HepG2 (cell line): ENCODE measurements at regions not wholly inside any gene's neighbourhood (a gene's known extent, or its start where the extent isn't known, plus 50 kb on each side); places are given as distances from the start of the nearest gene placed in this dataset.

Experiments
- AKAP8 ChIP-seq: sonication (generic); formaldehyde crosslinking; IDR thresholded peaks from 2 replicates; pipeline ENCODE4 v1.5.1; 2020; ENCODE audit warnings: mild to moderate bottlenecking, missing genetic modification reagents
- ARNT2 ChIP-seq: sonication (generic); formaldehyde crosslinking; IDR thresholded peaks from 2 replicates; pipeline ENCODE4 v1.8.0; 2022; ENCODE audit warnings: mild to moderate bottlenecking, low read depth, missing genetic modification reagents, moderate library complexity
- ETV6 ChIP-seq: sonication (generic); formaldehyde crosslinking; conservative IDR thresholded peaks from 2 replicates; pipeline ENCODE4 v1.4.0; 2020; ENCODE audit warnings: missing genetic modification reagents
- HES4 ChIP-seq: sonication (generic); formaldehyde crosslinking; IDR thresholded peaks from 2 replicates; pipeline ENCODE4 v1.9.0; 2021; ENCODE audit warnings: mild to moderate bottlenecking, missing genetic modification reagents, borderline replicate concordance
- IRF1 ChIP-seq: sonication (generic); formaldehyde crosslinking; IDR thresholded peaks from 2 replicates; pipeline ENCODE4 v1.4.0; 2020; ENCODE audit warnings: low read depth, mild to moderate bottlenecking, missing genetic modification reagents
- KLF15 ChIP-seq: sonication (generic); formaldehyde crosslinking; IDR thresholded peaks from 2 replicates; pipeline ENCODE4 v1.8.1; 2023; ENCODE audit warnings: borderline replicate concordance, mild to moderate bottlenecking, inconsistent platforms, missing genetic modification reagents, mixed read lengths
- KLF9 ChIP-seq: IDR thresholded peaks from 2 replicates; pipeline ENCODE4 v1.6.1; 2016; ENCODE audit warnings: low read depth
- MBNL3 ChIP-seq: fragments of 250-450 bp; sonication (Bioruptor Pico); conservative IDR thresholded peaks from 2 replicates; pipeline ENCODE4 v1.8.0; 2022; ENCODE audit warnings: mild to moderate bottlenecking, inconsistent platforms
- MIER2 ChIP-seq: IDR thresholded peaks from 2 replicates; pipeline ENCODE4 v1.6.1; 2016; ENCODE audit warnings: missing biosample characterization, missing genetic modification reagents
- NR1H2 ChIP-seq: sonication (generic); formaldehyde crosslinking; IDR thresholded peaks from 2 replicates; pipeline ENCODE4 v1.8.1; 2022; ENCODE audit warnings: low read depth, missing genetic modification reagents, borderline replicate concordance
- RXRA ChIP-seq: sonication (generic); formaldehyde crosslinking; IDR thresholded peaks from 2 replicates; pipeline ENCODE4 v1.5.1; 2020; ENCODE audit warnings: missing genetic modification reagents
- SALL2 ChIP-seq: sonication (generic); formaldehyde crosslinking; IDR thresholded peaks from 2 replicates; pipeline ENCODE4 v1.8.1; 2023; ENCODE audit warnings: mild to moderate bottlenecking, missing genetic modification reagents, inconsistent platforms
- SP140L ChIP-seq: sonication (generic); formaldehyde crosslinking; IDR thresholded peaks from 2 replicates; pipeline ENCODE4 v1.4.0; 2020; ENCODE audit warnings: missing genetic modification reagents, borderline replicate concordance
- YY1 ChIP-seq: IDR thresholded peaks from 2 replicates; pipeline ENCODE4 v1.6.1; 2011; ENCODE audit warnings: low read length, low read depth, moderate library complexity, mild to moderate bottlenecking; ENCODE audit not compliant: insufficient read depth, insufficient replicate concordance
- ZNF138 ChIP-seq: sonication (generic); formaldehyde crosslinking; IDR thresholded peaks from 2 replicates; pipeline ENCODE4 v1.5.0; 2020; ENCODE audit warnings: mild to moderate bottlenecking, low read depth, missing genetic modification reagents
- ZNF232 ChIP-seq: sonication (generic); formaldehyde crosslinking; IDR thresholded peaks from 2 replicates; pipeline ENCODE4 v1.4.0; 2020; ENCODE audit warnings: missing genetic modification reagents, borderline replicate concordance
- ZNF263 ChIP-seq: sonication (generic); formaldehyde crosslinking; IDR thresholded peaks from 2 replicates; pipeline ENCODE4 v1.4.0; 2020; ENCODE audit warnings: missing genetic modification reagents
- ZNF282 ChIP-seq: fragments of 450-650 bp; IDR thresholded peaks from 2 replicates; pipeline ENCODE4 v1.6.1; 2018; ENCODE audit not compliant: partially characterized antibody
- ZNF614 ChIP-seq: IDR thresholded peaks from 2 replicates; pipeline ENCODE4 v1.6.1; 2018; ENCODE audit warnings: missing biosample characterization, missing genetic modification reagents, inconsistent platforms, borderline replicate concordance
- ZNF878 ChIP-seq: sonication (generic); formaldehyde crosslinking; IDR thresholded peaks from 2 replicates; pipeline ENCODE4 v1.8.1; 2023; ENCODE audit warnings: mild to moderate bottlenecking, missing genetic modification reagents, moderate library complexity
- TF ChIP-seq, protein P1 (sequence below): sonication (generic); formaldehyde crosslinking; IDR thresholded peaks from 2 replicates; pipeline ENCODE4 v1.5.0; 2020; ENCODE audit warnings: mild to moderate bottlenecking, missing genetic modification reagents
- TF ChIP-seq, protein P2 (sequence below): sonication (generic); formaldehyde crosslinking; IDR thresholded peaks from 2 replicates; pipeline ENCODE4 v1.4.0; 2020; ENCODE audit warnings: missing genetic modification reagents
- TF ChIP-seq, protein P3 (sequence below): sonication (generic); formaldehyde crosslinking; IDR thresholded peaks from 2 replicates; pipeline ENCODE4 v1.5.0; 2020; ENCODE audit warnings: missing genetic modification reagents, mild to moderate bottlenecking, borderline replicate concordance
- TF ChIP-seq, protein P4 (sequence below): sonication (generic); formaldehyde crosslinking; IDR thresholded peaks from 2 replicates; pipeline ENCODE4 v1.8.0; 2022; ENCODE audit warnings: missing genetic modification reagents, low read depth, mild to moderate bottlenecking, borderline replicate concordance

DNA sequence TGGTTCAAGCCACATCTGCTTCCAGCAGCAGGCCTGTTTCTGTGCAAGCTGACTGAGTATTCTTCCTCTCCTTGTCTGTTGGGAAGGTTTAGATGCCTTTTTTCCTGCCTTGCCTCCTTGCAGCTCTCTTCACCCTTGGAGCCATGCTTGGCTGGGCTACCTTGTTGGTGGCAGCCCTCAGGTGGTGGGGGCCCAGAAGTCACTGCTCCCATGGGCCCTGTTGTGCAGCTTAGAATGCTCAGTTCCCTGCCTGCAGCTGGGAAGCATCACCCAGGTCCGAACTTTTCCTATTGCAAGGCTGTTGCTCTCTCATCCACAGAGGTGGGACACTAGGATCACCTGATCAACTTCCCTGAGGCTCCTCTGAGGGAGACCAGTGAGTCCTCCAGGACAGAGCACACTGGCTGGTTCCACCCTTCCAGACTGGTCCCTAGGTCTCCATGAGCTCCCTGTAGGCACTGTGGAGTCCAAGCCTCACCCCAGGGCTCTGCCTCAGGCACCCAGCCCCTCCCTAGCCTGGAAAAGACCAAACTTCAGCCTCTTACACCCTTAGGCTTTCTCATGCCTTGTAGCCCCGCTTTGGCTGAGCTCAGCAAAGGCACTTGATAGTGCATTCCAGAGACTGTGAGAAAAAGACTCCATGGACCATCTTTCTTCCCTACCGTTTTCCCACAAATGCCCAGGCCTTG lies 219.3 kb upstream of the SH3BP4 start (continued):
- TF ChIP-seq ARNT2 (CRISPR knock-in tag) = no peak
- no peak for TF ChIP-seq YY1
- peak; percentile 80 for TF ChIP-seq ZNF263
- TF ChIP-seq ZNF138 = no peak
- TF ChIP-seq, protein P1, sequence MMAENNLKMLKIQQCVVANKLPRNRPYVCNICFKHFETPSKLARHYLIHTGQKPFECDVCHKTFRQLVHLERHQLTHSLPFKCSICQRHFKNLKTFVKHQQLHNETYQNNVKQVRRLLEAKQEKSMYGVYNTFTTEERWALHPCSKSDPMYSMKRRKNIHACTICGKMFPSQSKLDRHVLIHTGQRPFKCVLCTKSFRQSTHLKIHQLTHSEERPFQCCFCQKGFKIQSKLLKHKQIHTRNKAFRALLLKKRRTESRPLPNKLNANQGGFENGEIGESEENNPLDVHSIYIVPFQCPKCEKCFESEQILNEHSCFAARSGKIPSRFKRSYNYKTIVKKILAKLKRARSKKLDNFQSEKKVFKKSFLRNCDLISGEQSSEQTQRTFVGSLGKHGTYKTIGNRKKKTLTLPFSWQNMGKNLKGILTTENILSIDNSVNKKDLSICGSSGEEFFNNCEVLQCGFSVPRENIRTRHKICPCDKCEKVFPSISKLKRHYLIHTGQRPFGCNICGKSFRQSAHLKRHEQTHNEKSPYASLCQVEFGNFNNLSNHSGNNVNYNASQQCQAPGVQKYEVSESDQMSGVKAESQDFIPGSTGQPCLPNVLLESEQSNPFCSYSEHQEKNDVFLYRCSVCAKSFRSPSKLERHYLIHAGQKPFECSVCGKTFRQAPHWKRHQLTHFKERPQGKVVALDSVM (CRISPR knock-in tag) = no peak
- no peak for TF ChIP-seq ZNF282
- TF ChIP-seq AKAP8 (CRISPR knock-in tag) = no peak
- TF ChIP-seq RXRA = 0 out of 2 replicates have a peak, but pooled peaks have one; percentile 30
- no peak for TF ChIP-seq MBNL3 (CRISPR knock-in tag)
- TF ChIP-seq NR1H2 (CRISPR knock-in tag) = no peak
- no peak for TF ChIP-seq MIER2
- TF ChIP-seq, protein P2, sequence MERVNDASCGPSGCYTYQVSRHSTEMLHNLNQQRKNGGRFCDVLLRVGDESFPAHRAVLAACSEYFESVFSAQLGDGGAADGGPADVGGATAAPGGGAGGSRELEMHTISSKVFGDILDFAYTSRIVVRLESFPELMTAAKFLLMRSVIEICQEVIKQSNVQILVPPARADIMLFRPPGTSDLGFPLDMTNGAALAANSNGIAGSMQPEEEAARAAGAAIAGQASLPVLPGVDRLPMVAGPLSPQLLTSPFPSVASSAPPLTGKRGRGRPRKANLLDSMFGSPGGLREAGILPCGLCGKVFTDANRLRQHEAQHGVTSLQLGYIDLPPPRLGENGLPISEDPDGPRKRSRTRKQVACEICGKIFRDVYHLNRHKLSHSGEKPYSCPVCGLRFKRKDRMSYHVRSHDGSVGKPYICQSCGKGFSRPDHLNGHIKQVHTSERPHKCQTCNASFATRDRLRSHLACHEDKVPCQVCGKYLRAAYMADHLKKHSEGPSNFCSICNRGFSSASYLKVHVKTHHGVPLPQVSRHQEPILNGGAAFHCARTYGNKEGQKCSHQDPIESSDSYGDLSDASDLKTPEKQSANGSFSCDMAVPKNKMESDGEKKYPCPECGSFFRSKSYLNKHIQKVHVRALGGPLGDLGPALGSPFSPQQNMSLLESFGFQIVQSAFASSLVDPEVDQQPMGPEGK = 0 out of 2 replicates have a peak, but pooled peaks have one; percentile 12
- no peak for TF ChIP-seq ZNF614 (CRISPR knock-in tag)
- no peak for TF ChIP-seq ETV6 (CRISPR knock-in tag)
- TF ChIP-seq, protein P3, sequence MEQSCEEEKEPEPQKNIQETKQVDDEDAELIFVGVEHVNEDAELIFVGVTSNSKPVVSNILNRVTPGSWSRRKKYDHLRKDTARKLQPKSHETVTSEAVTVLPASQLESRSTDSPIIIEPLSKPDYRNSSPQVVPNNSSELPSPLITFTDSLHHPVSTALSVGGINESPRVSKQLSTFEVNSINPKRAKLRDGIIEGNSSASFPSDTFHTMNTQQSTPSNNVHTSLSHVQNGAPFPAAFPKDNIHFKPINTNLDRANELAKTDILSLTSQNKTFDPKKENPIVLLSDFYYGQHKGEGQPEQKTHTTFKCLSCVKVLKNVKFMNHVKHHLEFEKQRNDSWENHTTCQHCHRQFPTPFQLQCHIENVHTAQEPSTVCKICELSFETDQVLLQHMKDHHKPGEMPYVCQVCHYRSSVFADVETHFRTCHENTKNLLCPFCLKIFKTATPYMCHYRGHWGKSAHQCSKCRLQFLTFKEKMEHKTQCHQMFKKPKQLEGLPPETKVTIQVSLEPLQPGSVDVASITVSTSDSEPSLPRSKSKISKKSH (CRISPR knock-in tag) = peak; percentile 56; the same call in 1 of the 2 replicates
- TF ChIP-seq SP140L (CRISPR knock-in tag) = no peak
- no peak for TF ChIP-seq KLF15 (CRISPR knock-in tag)
- TF ChIP-seq IRF1 (CRISPR knock-in tag) = no peak
- TF ChIP-seq ZNF232 (CRISPR knock-in tag) = no peak
- TF ChIP-seq SALL2 = no peak
- TF ChIP-seq HES4 = no peak
- TF ChIP-seq KLF9 = no peak
- TF ChIP-seq, protein P4, sequence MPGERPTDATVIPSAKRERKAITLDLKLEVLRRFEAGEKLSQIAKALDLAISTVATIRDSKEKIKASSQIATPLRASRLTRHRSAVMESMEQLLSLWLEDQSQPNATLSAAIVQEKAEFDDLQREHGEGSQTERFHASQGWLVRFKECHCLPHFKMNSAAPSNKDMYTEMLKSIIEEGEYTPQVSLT (CRISPR knock-in tag) = no peak
- no peak for TF ChIP-seq ZNF878 (CRISPR knock-in tag)
